H1 (cell line): ENCODE measurements at regions not wholly inside any gene's neighbourhood (a gene's known extent, or its start where the extent isn't known, plus 50 kb on each side); places are given as distances from the start of the nearest gene placed in this dataset.
"Not testable (repeated sequence)": the region's sequence is repeated elsewhere in the genome, so short reads cannot be mapped to it uniquely, and the experiment has no call there.

Source experiments
- CTCF ChIA-PET: fragments of 300-600 bp; sonication (Branson Sonifier 250); formaldehyde crosslinking; loops from one replicate; lab custom pipeline; 2021; ENCODE audit not compliant: partially characterized antibody; lab: Charles Lee
- POLR2A ChIA-PET: fragments of 300-600 bp; sonication (Branson Sonifier 250); formaldehyde crosslinking; loops from one replicate; lab custom pipeline; 2021; ENCODE audit warnings: inconsistent platforms; ENCODE audit not compliant: partially characterized antibody; lab: Charles Lee
- DNase-seq, 2 experiments: peaks; one replicate each; pipeline versions ENCODE4 v3.0.0 to v3.0.0-alpha.2; 2010 to 2022; ENCODE audit warnings: low spot score in 2 of 2, low read depth in 1 of 2, mixed read lengths in 1 of 2
- FAIRE-seq: peaks from 2 replicates; lab custom pipeline; 2011; peaks lifted over from hg19 to GRCh38; lab: Jason Lieb, UNC
- H2AFZ ChIP-seq: 2 replicates; pipeline ENCODE4 v1.8.1; 2012; ENCODE audit warnings: low read length, inconsistent platforms
- H2AK5ac ChIP-seq: 2 replicates; pipeline ENCODE4 v1.6.1; 2013; ENCODE audit warnings: low read depth, low read length
- H2BK120ac ChIP-seq: replicated peaks from 2 replicates; pipeline ENCODE3; 2013; ENCODE audit warnings: low read depth, low read length, inconsistent platforms
- H2BK12ac ChIP-seq: 2 replicates; pipeline ENCODE4 v1.6.1; 2013; ENCODE audit warnings: low read depth, low read length
- H2BK15ac ChIP-seq: 2 replicates; pipeline ENCODE4 v1.6.1; 2013; ENCODE audit warnings: low read length
- H2BK20ac ChIP-seq: 2 replicates; pipeline ENCODE4 v1.6.1; 2013; ENCODE audit warnings: low read length
- H2BK5ac ChIP-seq: 2 replicates; pipeline ENCODE4 v1.6.1; 2013; ENCODE audit warnings: low read depth, low read length
- H3K14ac ChIP-seq: 2 replicates; pipeline ENCODE4 v1.6.1; 2013; ENCODE audit warnings: inconsistent platforms; ENCODE audit not compliant: insufficient read length
- H3K18ac ChIP-seq: 2 replicates; pipeline ENCODE4 v1.6.1; 2013; ENCODE audit warnings: low read length; ENCODE audit errors: extremely low read depth
- H3K23ac ChIP-seq: 2 replicates; pipeline ENCODE4 v1.6.1; 2013; ENCODE audit warnings: inconsistent platforms; ENCODE audit not compliant: insufficient read length
- H3K23me2 ChIP-seq: 2 replicates; pipeline ENCODE4 v1.6.1; 2013; ENCODE audit warnings: low read depth, low read length
- H3K27ac ChIP-seq: 2 replicates; pipeline ENCODE4 v1.6.1; 2011; ENCODE audit warnings: low read depth, low read length, inconsistent platforms
- H3K27me3 ChIP-seq, 4 experiments: replicated peaks in 1 of 4; 1 replicate in 1 of 4; 2 replicates in 3 of 4; pipeline versions ENCODE4 v1.6.1 to v1.8.1; 2011 to 2013; ENCODE audit warnings: low read length in 3 of 4, mild to moderate bottlenecking in 3 of 4, inconsistent platforms in 2 of 4, mixed read lengths in 2 of 4, moderate library complexity in 1 of 4; ENCODE audit not compliant: control insufficient read depth in 3 of 4, insufficient read depth in 3 of 4; ENCODE audit errors: extremely low read depth in 1 of 4
- H3K36me3 ChIP-seq, 4 experiments: 2 replicates each; pipeline versions ENCODE4 v1.6.1 to v1.8.1; 2011 to 2013; ENCODE audit warnings: mild to moderate bottlenecking in 4 of 4, low read length in 3 of 4, moderate library complexity in 2 of 4, control low read depth in 1 of 4, inconsistent platforms in 1 of 4; ENCODE audit not compliant: insufficient read depth in 4 of 4, control insufficient read depth in 2 of 4
- H3K4ac ChIP-seq: replicated peaks from 2 replicates; pipeline ENCODE3; 2013; ENCODE audit warnings: low read length, low read depth, mixed read lengths, inconsistent platforms; ENCODE audit not compliant: insufficient read length
- H3K4me1 ChIP-seq, 4 experiments: replicated peaks in 1 of 4; 1 replicate in 1 of 4; 2 replicates in 3 of 4; pipeline versions ENCODE4 v1.6.1 to v1.8.1; 2011 to 2013; ENCODE audit warnings: low read length in 3 of 4, inconsistent platforms in 2 of 4, mixed read lengths in 1 of 4; ENCODE audit not compliant: insufficient read depth in 4 of 4, control insufficient read depth in 3 of 4
- H3K4me2 ChIP-seq, 2 experiments: 2 replicates each; pipeline versions ENCODE4 v1.6.1 to v1.8.1; 2011 to 2013; ENCODE audit warnings: low read depth in 2 of 2, low read length in 2 of 2, control low read depth in 1 of 2, inconsistent platforms in 1 of 2, mild to moderate bottlenecking in 1 of 2; ENCODE audit not compliant: insufficient read depth in 1 of 2
- H3K4me3 ChIP-seq, 4 experiments: fragments of 200-600, 300-600 bp in 1 of 4; sonication (generic), shearing (Covaris generic), sonication (Bioruptor Twin) in 1 of 4; 2 replicates each; pipeline versions ENCODE4 v1.5.1 to v1.8.1; 2011 to 2016; ENCODE audit warnings: low read length in 4 of 4, low read depth in 3 of 4, control low read depth in 2 of 4, inconsistent platforms in 2 of 4, mild to moderate bottlenecking in 2 of 4, mixed read lengths in 1 of 4, moderate library complexity in 1 of 4; ENCODE audit not compliant: insufficient read depth in 2 of 4; ENCODE audit errors: extremely low read depth in 1 of 4
- H3K56ac ChIP-seq: replicated peaks from 2 replicates; pipeline ENCODE3; 2013; ENCODE audit warnings: low read depth, mild to moderate bottlenecking, mixed read lengths, low read length, inconsistent platforms; ENCODE audit not compliant: insufficient read length
- H3K79me1 ChIP-seq: 2 replicates; pipeline ENCODE4 v1.6.1; 2013; ENCODE audit warnings: low read depth, low read length, control low read depth
- H3K79me2 ChIP-seq, 2 experiments: 2 replicates each; pipeline versions ENCODE4 v1.6.1 to v1.8.1; 2012 to 2013; ENCODE audit warnings: low read length in 2 of 2, mild to moderate bottlenecking in 2 of 2, inconsistent platforms in 1 of 2; ENCODE audit not compliant: insufficient read depth in 2 of 2, control insufficient read depth in 1 of 2
- H3K9ac ChIP-seq, 4 experiments: replicated peaks in 1 of 4; 1 replicate in 1 of 4; 2 replicates in 3 of 4; pipeline versions ENCODE4 v1.6.1 to v1.8.1; 2011 to 2013; ENCODE audit warnings: low read depth in 3 of 4, low read length in 3 of 4, control low read depth in 2 of 4, mild to moderate bottlenecking in 2 of 4, moderate library complexity in 2 of 4, inconsistent platforms in 1 of 4; ENCODE audit errors: extremely low read depth in 1 of 4
- H3K9me3 ChIP-seq, 2 experiments: 2 replicates each; pipeline versions ENCODE4 v1.6.1 to v1.8.1; 2012 to 2013; ENCODE audit warnings: mild to moderate bottlenecking in 2 of 2, moderate library complexity in 2 of 2, control low read depth in 1 of 2, inconsistent platforms in 1 of 2, low read depth in 1 of 2, low read length in 1 of 2, mixed read lengths in 1 of 2; ENCODE audit not compliant: insufficient read depth in 2 of 2
- H4K20me1 ChIP-seq, 2 experiments: replicated peaks in 1 of 2; 2 replicates each; pipeline versions ENCODE3 to v1.8.1; 2011 to 2013; ENCODE audit warnings: inconsistent platforms in 2 of 2, low read length in 2 of 2, mild to moderate bottlenecking in 1 of 2; ENCODE audit not compliant: insufficient read depth in 2 of 2, control insufficient read depth in 1 of 2
- H4K5ac ChIP-seq: 2 replicates; pipeline ENCODE4 v1.6.1; 2013; ENCODE audit warnings: low read length, low read depth, mixed read lengths, inconsistent platforms; ENCODE audit not compliant: insufficient read length
- H4K8ac ChIP-seq: 2 replicates; pipeline ENCODE4 v1.8.0; 2013; ENCODE audit warnings: mild to moderate bottlenecking, moderate library complexity, low read length, inconsistent platforms; ENCODE audit not compliant: insufficient read depth; ENCODE audit errors: extremely low read depth
- H4K91ac ChIP-seq: replicated peaks from 2 replicates; pipeline ENCODE3; 2013; ENCODE audit warnings: low read length, mixed read lengths, inconsistent platforms; ENCODE audit not compliant: insufficient read length
- BACH1 ChIP-seq: IDR thresholded peaks from 2 replicates; pipeline ENCODE4 v1.6.1; 2012; ENCODE audit warnings: low read length, improper control_type of control experiment
- NANOG ChIP-seq: IDR thresholded peaks from 2 replicates; pipeline ENCODE4 v1.6.1; 2011; ENCODE audit warnings: low read length, low read depth, mild to moderate bottlenecking, inconsistent platforms; ENCODE audit not compliant: insufficient read depth, poor library complexity, severe bottlenecking
- NRF1 ChIP-seq: IDR thresholded peaks from 2 replicates; pipeline ENCODE4 v1.6.1; 2011; ENCODE audit warnings: mild to moderate bottlenecking, low read depth, low read length, improper control_type of control experiment
- SP4 ChIP-seq: IDR thresholded peaks from 2 replicates; pipeline ENCODE4 v1.6.1; 2012; ENCODE audit warnings: low read length, inconsistent platforms
- WGBS, 2 experiments: shearing (Covaris generic) in 1 of 2; methylation state at CpG; one replicate each; pipeline versions ENCODE4 v1.1.6 to v1.1.7; 2013 to 2015; ENCODE audit warnings: low lambda C conversion rate in 2 of 2, mixed read lengths in 2 of 2, inconsistent platforms in 1 of 2, low coverage in 1 of 2, missing lambda C conversion rate in 1 of 2; ENCODE audit not compliant: insufficient replicate concordance in 2 of 2, insufficient coverage in 1 of 2, insufficient read length in 1 of 2; ENCODE audit errors: extremely low coverage in 1 of 2, missing lambda C conversion rate in 1 of 2; 5-methylcytosine and 5-hydroxymethylcytosine counted together

DNA sequence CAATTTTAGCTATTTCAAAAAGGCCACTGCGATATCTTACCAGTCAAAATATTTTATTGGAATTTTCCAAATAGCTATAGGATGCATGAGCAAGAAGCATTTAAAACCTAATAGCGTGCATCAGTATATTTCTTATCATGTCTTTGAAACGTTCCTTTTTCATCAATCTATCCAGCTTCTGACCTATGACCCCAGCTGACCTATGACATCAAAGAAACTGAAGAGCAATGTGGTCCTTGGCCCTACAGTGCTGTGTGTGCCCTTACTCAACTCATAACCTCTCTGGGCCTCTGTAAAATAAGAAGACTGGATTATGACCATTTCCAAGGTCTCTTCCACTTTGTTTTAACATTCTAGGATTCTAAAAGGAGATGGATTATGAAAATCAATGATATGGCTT is 118.2 kb downstream of the ZNF22 start (continued):
- TF ChIP-seq NANOG: no peak
- TF ChIP-seq NRF1: no peak
- no peak for TF ChIP-seq SP4
- no peak for TF ChIP-seq BACH1

DNA sequence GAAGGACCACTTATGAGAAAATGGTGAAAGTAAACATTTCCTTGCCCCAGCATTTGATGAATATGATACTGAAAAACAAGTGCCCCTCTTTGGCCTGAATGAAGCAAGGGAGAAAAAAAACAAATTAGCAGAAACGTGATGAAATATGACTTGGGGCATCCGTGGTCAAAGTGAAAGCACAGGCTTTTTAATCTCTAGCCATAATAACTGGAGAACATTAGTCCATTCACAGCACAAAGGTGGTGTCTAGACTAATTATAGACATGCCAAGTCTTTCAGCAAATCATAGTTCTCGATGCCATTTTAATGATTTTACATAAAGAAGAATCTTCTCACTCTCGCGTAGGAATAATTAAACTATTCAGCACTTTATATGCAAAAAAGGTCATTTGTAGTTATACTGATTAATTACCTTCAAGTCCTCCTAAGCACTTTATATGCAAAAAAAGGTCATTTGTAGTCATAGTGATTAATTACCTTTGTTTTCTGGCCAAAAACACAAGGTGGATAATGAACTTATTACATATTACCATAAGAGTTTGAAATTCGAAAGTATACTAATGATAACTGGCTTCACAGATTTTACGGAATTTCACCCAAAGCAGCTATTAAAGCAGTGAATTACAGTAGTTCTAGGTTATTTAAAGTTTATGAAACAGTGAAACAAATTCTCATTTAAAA is 121.6 kb downstream of the ZNF22 start:
- H4K91ac ChIP-seq, H3K36me3 ChIP-seq, H3K23me2 ChIP-seq, DNase-seq, H2BK20ac ChIP-seq, H3K9me3 ChIP-seq, H3K27me3 ChIP-seq, H4K8ac ChIP-seq, FAIRE-seq, H3K18ac ChIP-seq, H2BK120ac ChIP-seq, H2BK15ac ChIP-seq, H2BK5ac ChIP-seq, H2AK5ac ChIP-seq, H3K23ac ChIP-seq, H3K9ac ChIP-seq, H3K4me1 ChIP-seq, H3K14ac ChIP-seq, H3K4ac ChIP-seq, H3K79me2 ChIP-seq, H3K4me2 ChIP-seq, H2AFZ ChIP-seq, CTCF ChIA-PET, H2BK12ac ChIP-seq, H3K56ac ChIP-seq, H3K79me1 ChIP-seq, H3K27ac ChIP-seq, H4K20me1 ChIP-seq, POLR2A ChIA-PET, H4K5ac ChIP-seq, H3K4me3 ChIP-seq: not testable (repeated sequence)
- 87% methylated on average over 5 of the region's 7 CpGs; no CpG with 5 or more reads in 1 of the 2 experiments for WGBS, 2 experiments
